ENCODE measurements at regions not wholly inside any gene's neighbourhood (a gene's known extent, or its start where the extent isn't known, plus 50 kb on each side); places are given as distances from the start of the nearest gene placed in this dataset.

GRCh38 chrX:150041208-150041607 lies 102.9 kb upstream of the EOLA2 start:
- H3K79me2 ChIP-seq (ENCODE audit: control insufficient read depth, insufficient read depth, low read length) = no peaks in the 10 kb centered on the region
- DNase-seq (ENCODE audit: extremely low read depth in 1 of 4, low spot score in 3 of 4) (no peak), ATAC-seq (no peak), FAIRE-seq (no peak)
- CTCF ChIA-PET (ENCODE audit: low intra/inter-chr PET ratio) = no interaction called here
- no TSS peak for BruUV-seq (replicated peaks)
- no peaks in the 10 kb centered on the region for H3K4me1 ChIP-seq (replicated peaks in 1 of 2; ENCODE audit: control insufficient read depth in 2 of 2, insufficient read depth in 2 of 2, low read length in 2 of 2)
- intact Hi-C loops (cut with micrococcal nuclease) (no loop called here), in situ Hi-C loops (cut with MboI) (no loop called here)
- H3K9me3 ChIP-seq (replicated peaks; ENCODE audit: control insufficient read depth, insufficient read depth, low read depth, low read length) = no peaks in the 10 kb centered on the region
- no peak overlapping the region for H3K4me2 ChIP-seq (ENCODE audit: insufficient read depth, low read length)
- H4K20me1 ChIP-seq (replicated peaks; ENCODE audit: control insufficient read depth, insufficient read depth, low read length) = no peaks in the 10 kb centered on the region
- WGBS (ENCODE audit: insufficient coverage, low coverage, missing lambda C conversion rate) = 0% methylated on average over 2 of the region's 2 CpGs
- H3K9me1 ChIP-seq (ENCODE audit: control insufficient read depth, insufficient read depth, low read length) = no peaks in the 10 kb centered on the region
- no peaks in the 10 kb centered on the region for H3K27me3 ChIP-seq (ENCODE audit: control insufficient read depth in 2 of 2, insufficient read depth in 2 of 2, low read length in 2 of 2)
- no peak overlapping the region for H3K9ac ChIP-seq (ENCODE audit: insufficient read depth in 1 of 2, low read depth in 2 of 2, low read length in 2 of 2)
- TF ChIP-seq ZBTB33 (CRISPR knock-in tag; IDR thresholded peaks at IDR 0.05) (no peak), POLR3G (IDR thresholded peaks at IDR 0.05; ENCODE audit: extremely low read depth, insufficient read length, insufficient replicate concordance) (no peak), PCBP1 (IDR thresholded peaks at IDR 0.05; ENCODE audit: low read depth, low read length, poor library complexity, severe bottlenecking) (no peak), ZNF449 (CRISPR knock-in tag; IDR thresholded peaks at IDR 0.05) (no peak), GTF2A2 (tag; IDR thresholded peaks at IDR 0.05) (no peak), ZNF57 (CRISPR knock-in tag; IDR thresholded peaks at IDR 0.05) (no peak), RBM14 (IDR thresholded peaks at IDR 0.05; ENCODE audit: borderline replicate concordance, insufficient read depth, low read depth, low read length) (no peak), NFE2 (IDR thresholded peaks at IDR 0.05; ENCODE audit: low read depth) (no peak), ZBED1 (IDR thresholded peaks at IDR 0.05) (no peak), ADNP (tag; IDR thresholded peaks at IDR 0.05) (no peak)
- no peaks in the 10 kb centered on the region for H3K36me3 ChIP-seq (ENCODE audit: control insufficient read depth, insufficient read depth, low read length)
- no peak overlapping the region for H2AFZ ChIP-seq (ENCODE audit: low read depth, low read length)
- POLR2A ChIA-PET = no interaction called here
- no peak overlapping the region for H3K4me3 ChIP-seq
- no peak overlapping the region for H3K27ac ChIP-seq (ENCODE audit: extremely low read depth, low read depth, low read length)

Data from K562 (cell line).